Activated T-cell treated with anti-CD3 and anti-CD28 coated beads, Interleukin-2, amount 50 U/mL, for 24 hours (primary cell): ENCODE measurements at regions not wholly inside any gene's neighbourhood (a gene's known extent, or its start where the extent isn't known, plus 50 kb on each side); places are given as distances from the start of the nearest gene placed in this dataset.
A peak's percentile ranks its signal among the peaks of the same experiment; 100 is the strongest.
"Not testable (repeated sequence)": the region's sequence is repeated elsewhere in the genome, so short reads cannot be mapped to it uniquely, and the experiment has no call there.

Experiments
- DNase-seq: peaks from one replicate; pipeline ENCODE4 v3.0.0-alpha.2; 2020
- H3K27ac Mint-ChIP-seq: 2 replicates; pipeline ENCODE4 v1.8.0; 2020; ENCODE audit warnings: mild to moderate bottlenecking, mixed read lengths
- H3K27me3 Mint-ChIP-seq: 2 replicates; pipeline ENCODE4 v1.8.0; 2020; ENCODE audit warnings: mixed read lengths
- H3K36me3 Mint-ChIP-seq: 2 replicates; pipeline ENCODE4 v1.8.0; 2020; ENCODE audit warnings: low read depth, mixed read lengths
- H3K4me1 Mint-ChIP-seq: 2 replicates; pipeline ENCODE4 v1.8.0; 2020; ENCODE audit warnings: low read depth, mixed read lengths
- H3K4me3 Mint-ChIP-seq: 2 replicates; pipeline ENCODE4 v1.8.0; 2020; ENCODE audit warnings: mild to moderate bottlenecking, moderate library complexity, mixed read lengths
- H3K9me3 Mint-ChIP-seq: 2 replicates; pipeline ENCODE4 v1.8.0; 2020; ENCODE audit warnings: mixed read lengths

GRCh38 chr3:187810021-187810446 lies 64.8 kb upstream of the BCL6 start:
- peaks cover 42% of the 10 kb centered on the region for H3K4me1 Mint-ChIP-seq
- H3K4me3 Mint-ChIP-seq: no peak overlapping the region
- no peaks in the 10 kb centered on the region for H3K27me3 Mint-ChIP-seq
- DNase-seq: no peak
- H3K36me3 Mint-ChIP-seq: peaks cover 3% of the 10 kb centered on the region
- H3K9me3 Mint-ChIP-seq: no peaks in the 10 kb centered on the region
- no peak overlapping the region for H3K27ac Mint-ChIP-seq

- Mint-ChIP-seq H3K27me3 (no peaks in the 10 kb centered on the region), H3K9me3 (no peaks in the 10 kb centered on the region), H3K4me3 (no peak overlapping the region), H3K4me1 (peaks cover 25% of the 10 kb centered on the region), H3K36me3 (peaks cover under 1% of the 10 kb centered on the region), H3K27ac (no peak overlapping the region)
- DNase-seq: no peak
Observed at GRCh38 chr3:187811585-187812250, 66.5 kb upstream of the BCL6 start.

- H3K36me3 Mint-ChIP-seq: no peaks in the 10 kb centered on the region
- peaks cover 4% of the 10 kb centered on the region for H3K9me3 Mint-ChIP-seq
- H3K4me3 Mint-ChIP-seq: no peak overlapping the region
- no peak overlapping the region for H3K27ac Mint-ChIP-seq
- no peak for DNase-seq
- H3K27me3 Mint-ChIP-seq: no peaks in the 10 kb centered on the region
- H3K4me1 Mint-ChIP-seq: peaks cover 18% of the 10 kb centered on the region
Observed at GRCh38 chr3:187812496-187812895, 67.2 kb upstream of the BCL6 start.

DNA sequence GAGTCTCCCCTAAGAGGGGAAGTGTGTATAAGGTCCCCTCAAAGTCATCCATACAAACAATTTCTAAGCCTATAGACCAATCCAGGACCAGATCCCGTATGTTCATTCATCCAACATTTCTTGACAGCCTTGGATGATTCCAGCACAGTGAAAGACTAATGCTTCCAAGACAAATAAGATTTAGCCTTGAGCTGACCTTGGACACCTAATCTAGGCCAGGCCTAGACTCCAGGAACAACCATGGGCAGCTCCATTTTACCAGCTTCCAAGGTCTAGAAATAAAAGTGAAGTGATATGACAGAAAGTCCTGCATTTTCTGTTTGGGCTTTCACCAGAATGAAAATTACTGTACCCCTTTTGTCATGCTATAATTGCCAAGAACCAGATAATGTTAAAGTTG lies 67.9 kb upstream of the BCL6 start:
- H3K9me3 Mint-ChIP-seq: peaks cover 8% of the 10 kb centered on the region
- no peaks in the 10 kb centered on the region for H3K36me3 Mint-ChIP-seq
- H3K27ac Mint-ChIP-seq: no peak overlapping the region
- no peak overlapping the region for H3K4me3 Mint-ChIP-seq
- peaks cover 14% of the 10 kb centered on the region for H3K4me1 Mint-ChIP-seq
- no peaks in the 10 kb centered on the region for H3K27me3 Mint-ChIP-seq
- DNase-seq: no peak

DNA sequence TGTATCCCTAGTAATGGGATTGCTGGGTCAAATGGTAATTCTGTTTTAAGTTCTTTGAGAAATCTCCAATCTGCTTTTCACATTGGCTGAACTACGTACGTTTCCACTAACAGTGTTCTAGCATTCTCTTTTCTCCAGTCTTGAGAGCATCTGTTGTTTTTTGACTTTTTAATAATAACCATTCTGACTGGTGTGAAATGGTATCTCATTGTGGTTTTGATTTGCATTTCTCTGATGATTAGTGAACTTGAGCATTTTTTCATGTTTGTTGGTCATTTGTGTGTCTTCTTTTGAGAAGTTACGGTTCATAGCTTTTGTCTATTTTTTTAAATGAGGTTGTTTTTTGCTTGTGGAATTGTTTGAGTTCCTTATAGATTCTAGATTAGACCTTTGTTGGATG lies 72.5 kb upstream of the BCL6 start:
- H3K36me3 Mint-ChIP-seq, H3K4me3 Mint-ChIP-seq, H3K27ac Mint-ChIP-seq, H3K9me3 Mint-ChIP-seq, DNase-seq, H3K27me3 Mint-ChIP-seq: not testable (repeated sequence)
- H3K4me1 Mint-ChIP-seq: peaks cover 12% of the 10 kb centered on the region

DNA sequence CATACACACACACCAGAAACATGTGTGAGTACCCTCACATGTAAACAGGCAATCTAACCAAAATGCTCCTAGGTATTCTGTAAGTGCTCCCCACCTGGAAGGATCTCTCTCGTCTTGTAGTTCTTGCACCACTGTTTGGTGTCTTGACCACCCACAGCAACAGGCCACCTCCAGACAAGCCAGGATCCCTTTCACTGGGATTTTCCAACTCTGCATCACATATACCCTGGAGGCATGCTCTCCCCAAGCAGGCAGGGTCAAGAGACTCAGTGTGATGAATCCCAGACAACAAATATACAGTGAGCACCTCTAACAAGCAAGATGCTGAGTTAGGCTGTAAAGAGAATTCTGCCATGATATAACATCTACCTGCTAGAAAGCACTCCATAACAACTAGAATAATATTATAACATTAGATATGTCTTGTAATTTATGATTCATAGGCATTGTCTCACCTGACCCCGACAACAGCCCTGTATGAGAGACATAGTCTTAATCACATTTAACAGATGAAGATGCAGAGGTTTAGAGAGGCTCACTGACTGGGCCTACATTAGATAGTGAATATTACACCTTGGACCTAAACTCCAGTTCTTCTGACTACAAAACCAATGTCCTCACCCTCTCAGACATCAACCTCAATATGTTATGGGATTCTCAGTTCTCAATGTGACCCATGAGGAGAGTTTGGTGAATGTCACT lies 76.5 kb upstream of the BCL6 start:
- Mint-ChIP-seq H3K36me3 (no peaks in the 10 kb centered on the region), H3K27ac (no peak overlapping the region), H3K4me1 (peaks cover 21% of the 10 kb centered on the region), H3K9me3 (peaks cover 8% of the 10 kb centered on the region), H3K4me3 (no peak overlapping the region), H3K27me3 (no peaks in the 10 kb centered on the region)
- no peak for DNase-seq

DNA sequence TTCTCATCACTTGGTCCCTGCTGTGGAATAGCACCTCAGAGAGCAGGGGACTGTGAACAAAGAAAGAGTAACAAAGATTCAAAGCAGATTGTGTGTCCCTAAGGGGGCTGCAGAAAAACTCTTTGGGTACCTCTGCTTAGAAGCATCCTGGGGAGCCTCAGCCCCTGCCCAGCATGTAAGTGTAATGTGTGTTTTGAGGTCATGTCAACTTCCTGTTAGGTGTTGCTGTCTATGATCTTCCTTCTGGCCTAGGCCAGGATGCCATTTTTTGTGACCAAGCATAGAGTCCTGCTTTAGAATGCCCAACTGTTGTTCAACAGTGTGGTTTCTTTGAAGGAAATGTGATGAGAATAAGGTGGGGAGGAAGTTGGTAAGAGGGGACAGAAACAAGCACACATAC lies 77.1 kb upstream of the BCL6 start:
- no peak overlapping the region for H3K27ac Mint-ChIP-seq
- H3K4me3 Mint-ChIP-seq: no peak overlapping the region
- H3K9me3 Mint-ChIP-seq: peaks cover 4% of the 10 kb centered on the region
- no peaks in the 10 kb centered on the region for H3K27me3 Mint-ChIP-seq
- no peaks in the 10 kb centered on the region for H3K36me3 Mint-ChIP-seq
- H3K4me1 Mint-ChIP-seq: peaks cover 21% of the 10 kb centered on the region
- DNase-seq: no peak

DNA sequence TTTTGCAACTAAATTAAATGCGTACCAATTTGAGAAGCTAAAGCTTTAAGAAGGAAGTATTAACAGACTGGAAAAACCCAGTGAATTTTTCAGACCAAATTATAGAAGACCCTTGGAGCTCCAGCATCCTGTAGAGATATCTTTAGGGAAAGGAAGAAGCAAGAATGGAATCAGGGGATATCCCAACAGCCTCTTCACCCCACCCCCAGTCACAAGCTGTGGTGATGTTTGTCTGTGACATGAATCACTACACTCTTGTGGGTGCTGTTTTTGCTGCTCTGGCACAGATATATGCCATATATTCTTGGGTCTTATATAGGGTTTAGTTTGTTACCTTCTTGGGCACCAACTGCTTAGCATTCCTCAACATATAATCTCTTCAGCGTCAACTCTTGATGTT lies 78.5 kb upstream of the BCL6 start:
- Mint-ChIP-seq H3K4me3 (no peak overlapping the region), H3K4me1 (peaks cover 25% of the 10 kb centered on the region), H3K27ac (no peak overlapping the region), H3K27me3 (no peaks in the 10 kb centered on the region), H3K36me3 (no peaks in the 10 kb centered on the region), H3K9me3 (no peaks in the 10 kb centered on the region)
- no peak for DNase-seq

DNA sequence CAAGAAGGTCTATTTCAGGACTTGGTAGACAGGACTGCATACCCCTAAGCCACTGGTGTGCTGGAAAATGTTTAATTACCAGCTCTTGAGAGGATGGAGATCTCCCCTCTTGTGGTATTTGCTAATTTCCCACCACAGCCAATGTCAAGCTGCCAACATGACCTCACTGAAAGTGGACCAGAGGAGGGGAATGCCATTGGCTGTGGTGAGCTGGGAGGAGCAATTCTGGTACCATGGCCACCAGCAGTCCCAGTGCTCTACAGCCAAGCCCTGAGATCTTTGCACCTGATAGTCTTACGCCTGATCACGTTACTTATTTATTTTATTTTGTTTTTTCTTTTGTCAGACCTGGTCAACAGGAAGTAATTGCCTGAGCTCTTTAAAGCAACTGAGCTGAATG lies 82.5 kb upstream of the BCL6 start:
- Mint-ChIP-seq H3K4me3 (no peak overlapping the region), H3K9me3 (no peaks in the 10 kb centered on the region), H3K27me3 (no peaks in the 10 kb centered on the region), H3K36me3 (no peaks in the 10 kb centered on the region), H3K4me1 (peaks cover 29% of the 10 kb centered on the region), H3K27ac (no peak overlapping the region)
- DNase-seq: no peak

DNA sequence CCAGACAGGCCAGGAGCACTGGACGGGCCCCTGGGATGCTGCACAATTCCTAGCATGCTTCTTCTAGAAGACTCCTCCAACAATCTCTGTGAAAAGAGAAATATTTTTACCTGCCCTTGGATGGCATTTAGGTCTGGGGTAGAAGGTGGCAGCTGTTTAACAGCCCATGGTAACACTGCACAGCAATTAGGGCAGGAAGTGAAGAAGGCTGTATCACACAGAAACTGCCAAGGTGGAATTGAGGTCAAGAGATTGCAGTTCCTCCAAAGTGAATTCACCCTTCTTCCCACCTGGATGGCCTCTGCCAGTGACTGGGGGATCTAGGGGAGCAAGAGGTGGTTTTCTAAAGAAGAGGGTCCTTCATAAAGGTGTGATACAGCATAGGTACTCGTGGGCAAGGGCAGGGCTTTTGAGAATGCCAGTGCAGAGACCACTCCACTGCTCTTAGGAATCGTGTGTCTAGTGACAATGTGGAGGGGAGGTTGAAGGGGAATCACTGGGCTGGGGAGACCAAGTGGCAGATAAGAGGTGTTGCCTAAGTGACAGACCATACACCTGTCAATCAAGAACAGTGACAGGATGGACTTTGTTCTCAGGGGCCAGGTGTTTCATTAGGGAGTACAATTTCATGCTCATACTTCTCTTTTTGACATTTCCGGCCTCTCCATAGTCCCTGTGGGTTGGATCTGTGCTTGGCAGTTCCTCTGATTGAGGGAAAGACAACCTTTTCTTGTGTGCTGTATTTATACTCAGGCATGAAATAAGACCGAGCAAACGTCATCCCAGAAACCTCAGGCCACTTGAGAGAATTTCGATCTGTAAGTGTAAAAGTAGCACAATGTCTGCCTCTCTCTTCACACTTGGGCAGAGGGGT lies 83.5 kb upstream of the BCL6 start:
- H3K27ac Mint-ChIP-seq: peak overlapping the region; percentile 61

DNA sequence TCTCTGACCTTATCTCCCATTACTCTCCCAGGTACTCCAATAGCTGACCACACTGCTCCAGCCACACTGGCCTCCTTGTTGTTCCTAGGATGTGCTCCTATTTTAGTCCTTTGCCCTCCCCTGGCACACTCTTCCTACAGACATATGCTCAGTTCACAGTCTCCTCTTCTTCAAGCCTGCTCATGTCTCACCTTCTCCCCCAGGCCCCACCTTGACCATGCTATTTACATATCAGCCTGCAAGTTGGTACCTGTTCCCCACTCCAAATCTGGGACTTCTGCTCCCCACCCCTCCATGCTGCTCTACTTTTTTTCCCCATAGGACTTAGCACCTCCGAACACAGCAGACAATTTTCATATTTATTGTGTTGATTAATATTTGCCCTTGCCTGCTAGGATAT lies 84.9 kb upstream of the BCL6 start:
- Mint-ChIP-seq H3K4me1 (peaks cover 38% of the 10 kb centered on the region), H3K36me3 (no peaks in the 10 kb centered on the region), H3K9me3 (peaks cover 2% of the 10 kb centered on the region), H3K4me3 (no peak overlapping the region), H3K27me3 (no peaks in the 10 kb centered on the region), H3K27ac (no peak overlapping the region)
- no peak for DNase-seq

More for the DNA sequence above, 83.5 kb upstream of the BCL6 start:
- no peak for DNase-seq
- H3K4me1 Mint-ChIP-seq: peaks cover 27% of the 10 kb centered on the region
- H3K4me3 Mint-ChIP-seq: no peak overlapping the region
- no peaks in the 10 kb centered on the region for H3K27me3 Mint-ChIP-seq
- no peaks in the 10 kb centered on the region for H3K9me3 Mint-ChIP-seq
- no peaks in the 10 kb centered on the region for H3K36me3 Mint-ChIP-seq

DNA sequence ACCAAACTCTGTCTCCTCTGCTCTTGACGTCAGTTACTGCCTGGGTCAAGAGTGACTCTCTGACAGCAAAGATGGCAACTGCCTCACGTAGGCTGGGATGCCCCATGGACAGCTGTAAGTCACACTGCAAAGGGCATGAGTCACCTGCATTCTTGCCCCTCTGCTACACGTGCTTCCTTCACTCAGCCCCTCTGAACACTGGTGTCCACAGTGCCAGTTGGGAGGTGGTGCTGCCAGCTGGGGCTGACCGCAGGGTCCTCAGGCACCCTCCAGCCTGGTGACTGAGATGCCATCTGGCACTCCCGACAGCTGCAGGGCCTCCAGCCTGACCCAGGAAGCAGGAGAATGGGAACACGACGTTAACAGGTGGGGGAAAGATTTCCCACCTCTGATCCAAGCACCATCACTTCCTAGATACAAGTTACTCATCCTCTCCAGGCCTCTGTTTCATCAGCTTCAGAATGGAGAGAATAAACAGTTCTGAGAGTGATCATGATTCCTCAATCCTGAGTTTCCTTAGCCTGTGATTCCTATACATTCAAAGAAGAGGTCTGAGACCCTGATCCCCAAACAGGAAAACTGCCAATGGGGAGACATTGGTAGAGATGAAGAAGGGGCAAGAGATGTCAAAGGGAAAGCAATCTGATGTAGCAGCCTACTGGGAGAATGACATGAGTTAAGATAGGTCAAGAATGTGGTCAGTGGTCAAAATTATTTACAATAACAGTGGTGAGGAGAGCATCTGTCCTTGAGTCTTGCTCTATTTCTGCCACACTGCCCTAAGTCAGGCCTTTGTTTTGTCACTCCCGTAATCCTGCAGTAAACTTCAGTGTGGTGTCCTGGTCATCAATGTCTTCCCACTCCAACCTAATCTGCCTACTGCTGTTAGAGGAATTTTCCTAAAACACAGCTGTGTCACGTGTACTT lies 86.1 kb upstream of the BCL6 start:
- no peak overlapping the region for H3K27ac Mint-ChIP-seq
- H3K36me3 Mint-ChIP-seq: no peaks in the 10 kb centered on the region
- no peak for DNase-seq

DNA sequence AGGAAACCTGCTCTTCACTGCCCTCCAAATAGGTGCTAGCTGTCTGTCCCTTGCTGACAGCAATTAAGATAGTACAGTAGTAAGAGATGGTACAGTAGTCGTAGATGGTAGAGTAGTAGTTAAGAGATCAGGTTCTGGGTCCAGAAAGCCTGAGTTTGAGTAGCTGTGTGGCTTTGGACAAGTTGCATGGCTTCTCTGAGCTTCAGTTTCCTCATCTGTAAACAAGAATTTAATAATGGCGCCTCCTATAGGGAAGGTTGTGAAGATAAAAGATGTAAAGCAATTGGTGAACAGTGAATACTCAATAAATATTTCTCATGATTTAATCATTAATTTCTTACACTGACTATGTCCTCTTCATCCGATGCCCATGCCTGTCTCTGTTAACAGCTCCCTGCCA lies 86.9 kb upstream of the BCL6 start:
- Mint-ChIP-seq H3K4me1 (peaks cover 46% of the 10 kb centered on the region), H3K9me3 (peaks cover 2% of the 10 kb centered on the region), H3K4me3 (no peak overlapping the region), H3K27ac (no peak overlapping the region), H3K36me3 (no peaks in the 10 kb centered on the region), H3K27me3 (no peaks in the 10 kb centered on the region)
- DNase-seq: no peak

More for the DNA sequence above, 86.1 kb upstream of the BCL6 start:
- Mint-ChIP-seq H3K27me3 (no peaks in the 10 kb centered on the region), H3K9me3 (peaks cover 2% of the 10 kb centered on the region), H3K4me1 (peaks cover 46% of the 10 kb centered on the region), H3K4me3 (no peak overlapping the region)

DNA sequence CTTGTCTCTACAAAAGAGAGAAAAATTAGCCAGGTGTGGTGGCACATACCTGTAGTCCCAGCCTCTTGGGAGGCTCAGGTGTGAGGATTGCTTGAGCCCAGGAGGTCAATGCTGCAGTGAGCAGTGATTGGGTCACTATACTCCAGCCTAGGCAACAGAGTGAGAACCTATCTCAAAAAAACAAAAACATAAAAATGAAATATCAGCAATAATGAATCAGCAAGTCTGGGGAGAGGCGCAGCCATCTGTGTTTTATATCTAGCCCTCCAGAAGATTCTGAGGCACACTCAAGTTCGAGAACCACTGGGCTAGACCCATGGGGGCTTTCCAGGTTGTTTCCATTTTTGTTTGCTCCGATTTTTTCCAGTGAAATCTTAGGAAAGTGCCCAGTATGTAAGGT lies 88.1 kb upstream of the BCL6 start:
- Mint-ChIP-seq H3K9me3 (peaks cover 2% of the 10 kb centered on the region), H3K27ac (peak overlapping the region; percentile 34), H3K4me1 (peaks cover 46% of the 10 kb centered on the region), H3K36me3 (no peaks in the 10 kb centered on the region), H3K27me3 (no peaks in the 10 kb centered on the region), H3K4me3 (no peak overlapping the region)
- DNase-seq: no peak
